Spleen (tissue), 7 donors: ENCODE measurements at regions not wholly inside any gene's neighbourhood (a gene's known extent, or its start where the extent isn't known, plus 50 kb on each side); places are given as distances from the start of the nearest gene placed in this dataset.

ENCODE experiments used
- POLR2A ChIP-seq, 3 donors: fragments of 450-650 bp; IDR thresholded peaks; one replicate each; pipeline ENCODE4 v1.5.1; 2017; ENCODE audit warnings: antibody characterized with exemption in 3 of 3, mild to moderate bottlenecking in 1 of 3
- POLR2AphosphoS5 ChIP-seq, 3 donors: sonication (generic); formaldehyde crosslinking; IDR thresholded peaks; one replicate each; pipeline ENCODE4 v1.5.1; 2017; ENCODE audit warnings: antibody characterized with exemption in 3 of 3
- TF ChIP-seq, protein P1 (sequence below), 11 experiments: fragments of 200-600 bp in 7 of 11; fragments of 450-650 bp in 4 of 11; sonication (generic) in 4 of 11; IDR thresholded peaks in 8 of 11; conservative IDR thresholded peaks in 3 of 11; 1 replicate in 7 of 11; 2 replicates in 4 of 11; pipeline versions ENCODE4 v1.4.0 to v1.8.0; 2016 to 2021; ENCODE audit warnings: antibody characterized with exemption in 11 of 11, inconsistent platforms in 4 of 11, mild to moderate bottlenecking in 1 of 11
- donor health status: DM: no; HTN: no; CAD: no; lungs with moderate emphysema.
- donor health status: DM: no; HTN: no; CAD: no.
- donor health status: DM: no; HTN: no; CAD: no.

DNA sequence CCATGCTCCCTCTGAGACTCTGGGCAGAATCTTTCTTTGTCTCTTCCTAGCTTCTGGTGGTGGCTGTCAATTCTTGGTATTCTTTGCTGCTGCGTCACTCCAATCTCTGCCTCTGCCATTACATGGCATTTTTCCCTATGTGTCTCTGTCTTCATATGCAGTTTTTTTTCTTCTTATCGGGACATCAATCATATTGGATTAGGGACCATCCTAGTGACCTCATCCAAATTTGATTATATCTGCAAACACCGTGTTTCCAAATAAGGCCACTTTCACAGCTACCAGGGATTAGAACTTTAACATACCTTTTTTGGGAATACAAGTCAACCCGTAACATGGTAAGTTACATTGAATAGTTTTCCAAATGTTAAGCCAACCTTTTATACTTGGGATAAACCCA lies 358.2 kb upstream of the FRG2C start:
- TF ChIP-seq, protein P1, sequence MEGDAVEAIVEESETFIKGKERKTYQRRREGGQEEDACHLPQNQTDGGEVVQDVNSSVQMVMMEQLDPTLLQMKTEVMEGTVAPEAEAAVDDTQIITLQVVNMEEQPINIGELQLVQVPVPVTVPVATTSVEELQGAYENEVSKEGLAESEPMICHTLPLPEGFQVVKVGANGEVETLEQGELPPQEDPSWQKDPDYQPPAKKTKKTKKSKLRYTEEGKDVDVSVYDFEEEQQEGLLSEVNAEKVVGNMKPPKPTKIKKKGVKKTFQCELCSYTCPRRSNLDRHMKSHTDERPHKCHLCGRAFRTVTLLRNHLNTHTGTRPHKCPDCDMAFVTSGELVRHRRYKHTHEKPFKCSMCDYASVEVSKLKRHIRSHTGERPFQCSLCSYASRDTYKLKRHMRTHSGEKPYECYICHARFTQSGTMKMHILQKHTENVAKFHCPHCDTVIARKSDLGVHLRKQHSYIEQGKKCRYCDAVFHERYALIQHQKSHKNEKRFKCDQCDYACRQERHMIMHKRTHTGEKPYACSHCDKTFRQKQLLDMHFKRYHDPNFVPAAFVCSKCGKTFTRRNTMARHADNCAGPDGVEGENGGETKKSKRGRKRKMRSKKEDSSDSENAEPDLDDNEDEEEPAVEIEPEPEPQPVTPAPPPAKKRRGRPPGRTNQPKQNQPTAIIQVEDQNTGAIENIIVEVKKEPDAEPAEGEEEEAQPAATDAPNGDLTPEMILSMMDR (IDR thresholded peaks at IDR 0.05 in 8 of 11, conservative IDR thresholded peaks at IDR 0.05 in 3 of 11): no peak
- TF ChIP-seq POLR2AphosphoS5 (IDR thresholded peaks at IDR 0.05): no peak
- no peak for TF ChIP-seq POLR2A (IDR thresholded peaks at IDR 0.05)
